BJ (cell line): ENCODE measurements at regions not wholly inside any gene's neighbourhood (a gene's known extent, or its start where the extent isn't known, plus 50 kb on each side); places are given as distances from the start of the nearest gene placed in this dataset.
"Not testable (repeated sequence)": the region's sequence is repeated elsewhere in the genome, so short reads cannot be mapped to it uniquely, and the experiment has no call there.

Source experiments
- CTCF ChIA-PET: fragments of 350-600 bp; formaldehyde crosslinking; extraction: SDS; loops from one replicate; lab custom pipeline; 2021; ENCODE audit warnings: antibody characterized with exemption, inconsistent platforms; lab: Yijun Ruan, JAX
- POLR2A ChIA-PET: fragments of 300-600 bp; sonication (Branson Sonifier 250); formaldehyde crosslinking; extraction: SDS; loops from one replicate; lab custom pipeline; 2021; ENCODE audit warnings: antibody characterized with exemption; lab: Charles Lee
- DNase-seq: peaks from one replicate; pipeline ENCODE4 v3.0.0-alpha.2; 2011; ENCODE audit warnings: low read depth
- H3K27me3 ChIP-seq: 2 replicates; pipeline ENCODE4 v1.6.0; 2011; ENCODE audit warnings: low read length; ENCODE audit not compliant: control insufficient read depth, insufficient read depth
- H3K36me3 ChIP-seq: 2 replicates; pipeline ENCODE4 v1.5.1; 2011; ENCODE audit warnings: low read length; ENCODE audit not compliant: control insufficient read depth, insufficient read depth
- H3K4me3 ChIP-seq: 2 replicates; pipeline ENCODE4 v1.5.1; 2011; ENCODE audit warnings: low read depth, mild to moderate bottlenecking, control low read depth, low read length
- CTCF ChIP-seq: IDR thresholded peaks from 2 replicates; pipeline ENCODE4 v1.5.1; 2011; ENCODE audit warnings: low read depth, mild to moderate bottlenecking, control low read depth, inconsistent platforms, low read length, moderate library complexity; ENCODE audit not compliant: insufficient read depth

DNA sequence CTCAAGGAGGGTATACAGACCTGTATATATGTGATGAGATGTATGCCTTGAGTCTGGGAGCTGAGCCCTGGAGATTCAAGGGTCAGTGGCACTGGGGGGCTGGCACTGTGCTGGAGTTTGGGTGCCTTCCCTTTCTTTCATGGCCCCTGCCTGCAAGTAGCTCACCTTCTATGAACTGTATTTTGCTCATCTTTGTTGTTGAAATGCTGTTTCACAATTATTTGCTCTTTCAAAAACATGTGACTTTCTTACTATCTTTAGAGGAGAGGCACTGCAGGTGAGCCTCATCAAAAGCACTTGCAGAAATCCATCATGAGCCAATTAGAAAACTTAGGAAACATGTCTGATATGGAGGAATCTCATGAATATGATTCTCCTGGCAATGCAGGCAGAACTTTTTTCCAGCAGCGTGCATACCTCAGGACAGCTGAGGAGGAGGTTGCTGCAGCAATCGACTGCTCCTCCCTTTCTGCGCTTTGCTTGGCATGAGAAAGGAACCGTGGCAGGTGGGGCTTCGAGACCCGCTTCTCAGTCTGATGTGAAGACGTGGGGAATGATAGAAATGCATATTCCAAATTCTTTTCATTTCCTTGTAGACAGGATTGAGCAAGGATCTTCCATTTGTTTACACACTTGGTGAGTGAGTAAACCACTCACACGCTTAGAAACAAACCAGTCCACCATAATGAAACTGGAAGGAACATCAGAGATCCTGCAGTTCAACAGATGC is 178.4 kb upstream of the E2F8 start:
- TF ChIP-seq CTCF, result no peak
- no peak for DNase-seq
- H3K4me3 ChIP-seq, result no peak overlapping the region
- ChIA-PET CTCF (interaction anchor here (1.6 to 1.8 kb wide), 2 partner anchors 92 to 342 kb away, joined by 4 to 5 read pairs; no protein-coding TSS in a partner anchor), POLR2A (interaction anchor here (0.6 kb wide), 1 partner anchor 108 kb away, joined by 4 read pairs; no protein-coding TSS in a partner anchor)
- H3K27me3 ChIP-seq, result peaks cover 2% of the 10 kb centered on the region; the same call in 1 of the 2 replicates
- no peaks in the 10 kb centered on the region for H3K36me3 ChIP-seq

- Histone ChIP-seq H3K4me3 (no peak overlapping the region), H3K36me3 (no peaks in the 10 kb centered on the region), H3K27me3 (peaks cover 2% of the 10 kb centered on the region; the same call in 1 of the 2 replicates)
- ChIA-PET CTCF (interaction anchor here (1.8 kb wide), 1 partner anchor 341 kb away, joined by 5 read pairs; no protein-coding TSS in a partner anchor), POLR2A (no interaction called here)
- no peak for DNase-seq
- no peak for TF ChIP-seq CTCF
These were observed 177.5 kb upstream of the E2F8 start for GRCh38 chr11:19418221-19418620.

- POLR2A ChIA-PET, H3K36me3 ChIP-seq, H3K4me3 ChIP-seq, DNase-seq, H3K27me3 ChIP-seq: not testable (repeated sequence)
- CTCF ChIA-PET, result interaction anchor here (1.2 kb wide), 1 partner anchor 145 kb away, joined by 3 read pairs; no protein-coding TSS in a partner anchor
These were observed 171.3 kb upstream of the E2F8 start for GRCh38 chr11:19412070-19412469.

- peaks cover 11% of the 10 kb centered on the region for H3K27me3 ChIP-seq
- H3K36me3 ChIP-seq, result no peaks in the 10 kb centered on the region
- no peak for DNase-seq
- H3K4me3 ChIP-seq, result no peak overlapping the region
- no peak for TF ChIP-seq CTCF
- ChIA-PET POLR2A (no interaction called here), CTCF (interaction anchor here (2.1 kb wide), 1 partner anchor 11 kb away, joined by 14 read pairs; no protein-coding TSS in a partner anchor)
These were observed 169.3 kb upstream of the E2F8 start for GRCh38 chr11:19410032-19410431.

- Histone ChIP-seq H3K27me3 (peaks cover 13% of the 10 kb centered on the region), H3K36me3 (no peaks in the 10 kb centered on the region), H3K4me3 (no peak overlapping the region)
- TF ChIP-seq CTCF, result no peak
- no peak for DNase-seq
- ChIA-PET POLR2A (no interaction called here), CTCF (interaction anchor here (2.1 kb wide), 1 partner anchor 10 kb away, joined by 14 read pairs; no protein-coding TSS in a partner anchor)
These were observed 168.6 kb upstream of the E2F8 start for GRCh38 chr11:19409307-19409706.
